Liver (tissue), 8 donors: ENCODE measurements at regions not wholly inside any gene's neighbourhood (a gene's known extent, or its start where the extent isn't known, plus 50 kb on each side); places are given as distances from the start of the nearest gene placed in this dataset.

ENCODE experiments used
- DNase-seq: peaks from one replicate; pipeline ENCODE4 v3.0.0-alpha.2; 2017; ENCODE audit warnings: low spot score
- H3K27ac ChIP-seq, 2 donors: one replicate each; pipeline ENCODE4 v1.7.0; 2013; ENCODE audit warnings: inconsistent platforms in 2 of 2, low read length in 2 of 2, control low read depth in 1 of 2, low read depth in 1 of 2, mild to moderate bottlenecking in 1 of 2
- H3K27me3 ChIP-seq, 4 donors: one replicate each; pipeline versions ENCODE4 v1.6.1 to v1.7.0; 2013; ENCODE audit warnings: low read length in 3 of 4, inconsistent platforms in 1 of 4, mild to moderate bottlenecking in 1 of 4, moderate library complexity in 1 of 4; ENCODE audit not compliant: control insufficient read depth in 4 of 4, insufficient read depth in 4 of 4
- H3K36me3 ChIP-seq, 4 donors: one replicate each; pipeline versions ENCODE4 v1.6.1 to v1.7.0; 2013; ENCODE audit warnings: low read length in 3 of 4, mild to moderate bottlenecking in 3 of 4, low read depth in 1 of 4, moderate library complexity in 1 of 4; ENCODE audit not compliant: control insufficient read depth in 4 of 4, insufficient read depth in 3 of 4
- H3K4me1 ChIP-seq, 4 donors: one replicate each; pipeline versions ENCODE4 v1.6.1 to v1.7.0; 2013; ENCODE audit warnings: low read length in 3 of 4, mild to moderate bottlenecking in 3 of 4, moderate library complexity in 1 of 4; ENCODE audit not compliant: control insufficient read depth in 4 of 4, insufficient read depth in 4 of 4
- H3K4me3 ChIP-seq, 3 donors: one replicate each; pipeline versions ENCODE4 v1.6.1 to v1.7.0; 2013; ENCODE audit warnings: low read length in 3 of 3, control low read depth in 1 of 3, low read depth in 1 of 3, mild to moderate bottlenecking in 1 of 3
- H3K9ac ChIP-seq, 2 donors: one replicate each; pipeline ENCODE4 v1.7.0; 2013; ENCODE audit warnings: low read length in 2 of 2, mild to moderate bottlenecking in 2 of 2, moderate library complexity in 2 of 2, control low read depth in 1 of 2, low read depth in 1 of 2
- H3K9me3 ChIP-seq, 4 donors: one replicate each; pipeline versions ENCODE4 v1.6.1 to v1.7.0; 2013; ENCODE audit warnings: low read length in 3 of 4; ENCODE audit not compliant: control insufficient read depth in 4 of 4
- ATF3 ChIP-seq: IDR thresholded peaks from 2 replicates; pipeline ENCODE4 v1.6.1; 2016; ENCODE audit warnings: antibody characterized with exemption
- EGR1 ChIP-seq, 2 donors: IDR thresholded peaks; 2 replicates each; pipeline ENCODE4 v1.6.1; 2016 to 2018; ENCODE audit warnings: antibody characterized with exemption in 2 of 2, low read depth in 2 of 2
- FOXA1 ChIP-seq: IDR thresholded peaks from 2 replicates; pipeline ENCODE4 v1.6.1; 2016; ENCODE audit warnings: antibody characterized with exemption
- GABPA ChIP-seq, 2 donors: IDR thresholded peaks in 1 of 2; conservative IDR thresholded peaks in 1 of 2; 2 replicates each; pipeline ENCODE4 v1.6.1; 2016; ENCODE audit warnings: antibody characterized with exemption in 2 of 2, mild to moderate bottlenecking in 1 of 2, moderate library complexity in 1 of 2
- HNF4A ChIP-seq, 2 donors: conservative IDR thresholded peaks; 2 replicates each; pipeline ENCODE4 v1.6.1; 2016; ENCODE audit warnings: antibody characterized with exemption in 2 of 2, mild to moderate bottlenecking in 2 of 2
- HNF4G ChIP-seq: IDR thresholded peaks from 2 replicates; pipeline ENCODE4 v1.6.1; 2016; ENCODE audit warnings: antibody characterized with exemption
- JUND ChIP-seq, 2 donors: IDR thresholded peaks; 2 replicates each; pipeline ENCODE4 v1.6.1; 2016; ENCODE audit warnings: antibody characterized with exemption in 2 of 2
- NR2F2 ChIP-seq: IDR thresholded peaks from 2 replicates; pipeline ENCODE4 v1.6.1; 2016; ENCODE audit warnings: antibody characterized with exemption
- RAD21 ChIP-seq, 2 donors: IDR thresholded peaks; 2 replicates each; pipeline ENCODE4 v1.6.1; 2016; ENCODE audit warnings: antibody characterized with exemption in 2 of 2, mild to moderate bottlenecking in 2 of 2
- RXRA ChIP-seq, 2 donors: IDR thresholded peaks; 2 replicates each; pipeline ENCODE4 v1.6.1; 2017 to 2018; ENCODE audit warnings: antibody characterized with exemption in 2 of 2, mild to moderate bottlenecking in 1 of 2
- SP1 ChIP-seq: IDR thresholded peaks from 2 replicates; pipeline ENCODE4 v1.6.1; 2018; ENCODE audit warnings: antibody characterized with exemption, mild to moderate bottlenecking
- TAF1 ChIP-seq: conservative IDR thresholded peaks from 2 replicates; pipeline ENCODE4 v1.6.1; 2016; ENCODE audit warnings: antibody characterized with exemption, mild to moderate bottlenecking
- YY1 ChIP-seq: IDR thresholded peaks from 2 replicates; pipeline ENCODE4 v1.6.1; 2016; ENCODE audit warnings: antibody characterized with exemption, mild to moderate bottlenecking
- WGBS: extraction: QIAGEN DNeasy Blood & Tissue Kit; methylation state at CpG from one replicate; pipeline ENCODE4 v1.1.7; 2013; 5-methylcytosine and 5-hydroxymethylcytosine counted together
- TF ChIP-seq, protein P1 (sequence below): IDR thresholded peaks from 2 replicates; pipeline ENCODE4 v1.6.1; 2016; ENCODE audit warnings: antibody characterized with exemption, mild to moderate bottlenecking
- TF ChIP-seq, protein P2 (sequence below): fragments of 150-350 bp; IDR thresholded peaks from 2 replicates; pipeline ENCODE4 v1.5.1; 2017; ENCODE audit warnings: improper control_type of control experiment, low read depth, low read length; ENCODE audit not compliant: missing input control
- donor health status: healthy.
- donor health status: healthy.
- donor health status: healthy.
- donor health status: healthy.
- donor health status: healthy.

DNA sequence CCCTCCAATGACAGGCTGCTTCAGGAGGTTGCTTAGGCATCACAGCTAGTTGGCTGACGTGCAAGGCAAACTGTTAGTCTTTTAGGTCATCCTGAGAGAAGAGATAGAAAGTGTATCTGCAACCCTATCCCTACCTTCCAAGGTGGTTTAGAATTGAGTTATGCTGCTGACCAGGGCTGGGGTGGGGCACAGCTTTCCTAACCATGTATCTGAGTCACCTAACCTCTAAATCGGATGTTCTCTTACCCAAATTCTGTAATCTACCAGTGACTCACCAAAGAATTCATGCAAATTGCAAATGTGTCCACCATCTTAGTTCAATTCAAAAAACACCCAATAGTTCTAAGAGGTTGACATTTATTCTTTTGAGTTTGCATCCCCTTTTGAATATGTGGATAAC lies 107.2 kb upstream of the DYNLRB2 start:
- TF ChIP-seq, protein P1, sequence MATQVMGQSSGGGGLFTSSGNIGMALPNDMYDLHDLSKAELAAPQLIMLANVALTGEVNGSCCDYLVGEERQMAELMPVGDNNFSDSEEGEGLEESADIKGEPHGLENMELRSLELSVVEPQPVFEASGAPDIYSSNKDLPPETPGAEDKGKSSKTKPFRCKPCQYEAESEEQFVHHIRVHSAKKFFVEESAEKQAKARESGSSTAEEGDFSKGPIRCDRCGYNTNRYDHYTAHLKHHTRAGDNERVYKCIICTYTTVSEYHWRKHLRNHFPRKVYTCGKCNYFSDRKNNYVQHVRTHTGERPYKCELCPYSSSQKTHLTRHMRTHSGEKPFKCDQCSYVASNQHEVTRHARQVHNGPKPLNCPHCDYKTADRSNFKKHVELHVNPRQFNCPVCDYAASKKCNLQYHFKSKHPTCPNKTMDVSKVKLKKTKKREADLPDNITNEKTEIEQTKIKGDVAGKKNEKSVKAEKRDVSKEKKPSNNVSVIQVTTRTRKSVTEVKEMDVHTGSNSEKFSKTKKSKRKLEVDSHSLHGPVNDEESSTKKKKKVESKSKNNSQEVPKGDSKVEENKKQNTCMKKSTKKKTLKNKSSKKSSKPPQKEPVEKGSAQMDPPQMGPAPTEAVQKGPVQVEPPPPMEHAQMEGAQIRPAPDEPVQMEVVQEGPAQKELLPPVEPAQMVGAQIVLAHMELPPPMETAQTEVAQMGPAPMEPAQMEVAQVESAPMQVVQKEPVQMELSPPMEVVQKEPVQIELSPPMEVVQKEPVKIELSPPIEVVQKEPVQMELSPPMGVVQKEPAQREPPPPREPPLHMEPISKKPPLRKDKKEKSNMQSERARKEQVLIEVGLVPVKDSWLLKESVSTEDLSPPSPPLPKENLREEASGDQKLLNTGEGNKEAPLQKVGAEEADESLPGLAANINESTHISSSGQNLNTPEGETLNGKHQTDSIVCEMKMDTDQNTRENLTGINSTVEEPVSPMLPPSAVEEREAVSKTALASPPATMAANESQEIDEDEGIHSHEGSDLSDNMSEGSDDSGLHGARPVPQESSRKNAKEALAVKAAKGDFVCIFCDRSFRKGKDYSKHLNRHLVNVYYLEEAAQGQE, result no peak
- TF ChIP-seq HNF4G (no peak), YY1 (no peak), EGR1 (IDR thresholded peaks at IDR 0.05; ENCODE audit: low read depth in 2 of 2) (no peak), ATF3 (no peak), TAF1 (no peak), RAD21 (IDR thresholded peaks at IDR 0.05) (no peak), GABPA (IDR thresholded peaks at IDR 0.05 in 1 of 2, conservative IDR thresholded peaks at IDR 0.05 in 1 of 2) (no peak), HNF4A (conservative IDR thresholded peaks at IDR 0.05) (no peak), SP1 (no peak), FOXA1 (no peak)
- TF ChIP-seq, protein P2, sequence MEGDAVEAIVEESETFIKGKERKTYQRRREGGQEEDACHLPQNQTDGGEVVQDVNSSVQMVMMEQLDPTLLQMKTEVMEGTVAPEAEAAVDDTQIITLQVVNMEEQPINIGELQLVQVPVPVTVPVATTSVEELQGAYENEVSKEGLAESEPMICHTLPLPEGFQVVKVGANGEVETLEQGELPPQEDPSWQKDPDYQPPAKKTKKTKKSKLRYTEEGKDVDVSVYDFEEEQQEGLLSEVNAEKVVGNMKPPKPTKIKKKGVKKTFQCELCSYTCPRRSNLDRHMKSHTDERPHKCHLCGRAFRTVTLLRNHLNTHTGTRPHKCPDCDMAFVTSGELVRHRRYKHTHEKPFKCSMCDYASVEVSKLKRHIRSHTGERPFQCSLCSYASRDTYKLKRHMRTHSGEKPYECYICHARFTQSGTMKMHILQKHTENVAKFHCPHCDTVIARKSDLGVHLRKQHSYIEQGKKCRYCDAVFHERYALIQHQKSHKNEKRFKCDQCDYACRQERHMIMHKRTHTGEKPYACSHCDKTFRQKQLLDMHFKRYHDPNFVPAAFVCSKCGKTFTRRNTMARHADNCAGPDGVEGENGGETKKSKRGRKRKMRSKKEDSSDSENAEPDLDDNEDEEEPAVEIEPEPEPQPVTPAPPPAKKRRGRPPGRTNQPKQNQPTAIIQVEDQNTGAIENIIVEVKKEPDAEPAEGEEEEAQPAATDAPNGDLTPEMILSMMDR, result no peak
- 92% methylated on average over 2 of the region's 2 CpGs for WGBS
- H3K27me3 ChIP-seq, result no peaks in the 10 kb centered on the region
- no peak overlapping the region for H3K27ac ChIP-seq
- peaks cover 0 to 3% (median 0%) of the 10 kb centered on the region in 4 donors for H3K4me1 ChIP-seq
- DNase-seq, result no peak
- H3K9ac ChIP-seq, result no peak overlapping the region
- H3K36me3 ChIP-seq, result no peaks in the 10 kb centered on the region
- no peak overlapping the region for H3K4me3 ChIP-seq
- H3K9me3 ChIP-seq, result peaks cover 0 to 1% (median 0%) of the 10 kb centered on the region in 4 donors

DNA sequence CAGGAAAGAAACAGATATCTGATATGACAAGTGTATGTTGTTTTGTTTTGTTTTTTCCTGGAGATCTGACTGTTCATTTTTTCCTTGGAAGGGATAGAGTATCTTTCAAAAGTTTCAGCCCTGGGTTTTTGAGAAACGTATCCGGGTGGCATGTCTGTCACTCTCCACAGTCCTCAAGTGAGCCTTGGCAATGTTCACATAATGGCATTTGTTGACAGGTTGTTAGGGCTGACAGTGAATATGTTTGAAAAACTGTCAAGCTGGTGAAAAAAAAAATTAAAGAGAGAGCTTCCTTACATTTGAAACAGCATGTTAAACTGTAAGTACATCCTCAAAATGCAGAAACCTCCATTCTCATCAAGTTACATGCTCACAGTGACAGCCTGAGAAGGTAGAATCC lies 113.0 kb upstream of the DYNLRB2 start:
- no peaks in the 10 kb centered on the region for H3K36me3 ChIP-seq
- H3K9ac ChIP-seq, result no peak overlapping the region
- H3K4me3 ChIP-seq, result no peak overlapping the region
- H3K27ac ChIP-seq, result no peak overlapping the region
- H3K4me1 ChIP-seq, result no peaks in the 10 kb centered on the region
- TF ChIP-seq RXRA (IDR thresholded peaks at IDR 0.05) (no peak), SP1 (no peak), JUND (IDR thresholded peaks at IDR 0.05) (no peak), EGR1 (IDR thresholded peaks at IDR 0.05; ENCODE audit: low read depth in 2 of 2) (no peak), RAD21 (IDR thresholded peaks at IDR 0.05) (no peak), YY1 (no peak), NR2F2 (no peak)
- TF ChIP-seq, protein P2, result no peak
- DNase-seq, result no peak
- peaks cover 0 to 1% (median 0%) of the 10 kb centered on the region in 4 donors for H3K9me3 ChIP-seq
- WGBS, result 97% methylated on average over 2 of the region's 2 CpGs
- no peaks in the 10 kb centered on the region for H3K27me3 ChIP-seq
